T-helper 1 cell treated with Interleukin-12 subunit alpha and Interleukin-12 subunit beta and Interleukin-4 antibody, amounts not matched to agents 30 μg/mL and 1 μg/mL, for 36 hours (primary cell): ENCODE measurements at regions not wholly inside any gene's neighbourhood (a gene's known extent, or its start where the extent isn't known, plus 50 kb on each side); places are given as distances from the start of the nearest gene placed in this dataset.

ENCODE experiments used
- H3K27ac Mint-ChIP-seq: one replicate; pipeline ENCODE4 v1.8.0; 2021; ENCODE audit warnings: mild to moderate bottlenecking, mixed read lengths
- H3K27me3 Mint-ChIP-seq: one replicate; pipeline ENCODE4 v1.8.0; 2021; ENCODE audit warnings: low read depth, mixed read lengths
- H3K36me3 Mint-ChIP-seq: one replicate; pipeline ENCODE4 v1.8.0; 2021; ENCODE audit warnings: low read depth, mixed read lengths
- H3K4me1 Mint-ChIP-seq: one replicate; pipeline ENCODE4 v1.8.0; 2021; ENCODE audit warnings: low read depth, mixed read lengths
- H3K4me3 Mint-ChIP-seq: one replicate; pipeline ENCODE4 v1.8.0; 2021; ENCODE audit warnings: mild to moderate bottlenecking, moderate library complexity, mixed read lengths
- H3K9me3 Mint-ChIP-seq: one replicate; pipeline ENCODE4 v1.8.0; 2021; ENCODE audit warnings: mixed read lengths

DNA sequence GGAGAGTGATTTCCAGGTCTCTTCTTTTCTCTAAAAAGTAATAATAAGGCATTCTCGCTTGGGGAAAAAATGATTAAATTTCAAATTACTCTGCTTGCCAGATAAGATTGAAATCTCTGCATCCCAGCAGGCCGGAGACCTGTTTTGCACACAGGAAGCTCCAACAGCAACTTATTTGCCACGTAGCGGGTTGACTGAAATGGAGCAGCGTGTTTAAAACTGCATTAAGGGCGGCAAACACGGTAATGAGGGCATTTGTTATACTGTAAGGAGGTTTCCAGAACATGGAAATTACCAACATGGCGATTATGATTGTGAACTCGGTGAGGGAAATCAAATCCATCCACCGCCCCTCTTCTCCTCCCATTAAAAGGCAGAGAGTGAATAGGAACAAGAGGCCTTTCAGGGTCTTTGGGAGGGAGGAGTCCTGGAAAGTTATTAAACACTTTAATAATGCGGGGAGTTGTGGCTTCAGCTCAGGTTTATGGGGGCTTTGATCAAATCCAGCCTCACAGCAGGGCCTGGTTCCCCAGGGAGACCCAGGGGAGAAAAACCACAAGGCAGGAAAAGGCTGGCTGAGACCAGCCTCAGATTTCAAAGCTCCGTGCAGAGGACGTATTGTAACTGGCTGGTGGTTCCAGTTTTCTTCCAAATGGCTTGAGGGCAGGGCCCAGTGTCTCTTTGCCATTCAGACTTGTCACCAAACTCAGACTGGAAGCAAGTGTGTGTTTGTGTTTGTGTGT, 242.3 kb downstream of the TLE3 start:
- peaks cover 5% of the 10 kb centered on the region for H3K4me1 Mint-ChIP-seq
- H3K27ac Mint-ChIP-seq: no peak overlapping the region
- peaks cover 8% of the 10 kb centered on the region for H3K9me3 Mint-ChIP-seq
- H3K27me3 Mint-ChIP-seq: peaks cover 5% of the 10 kb centered on the region
- H3K36me3 Mint-ChIP-seq: peaks cover 3% of the 10 kb centered on the region
- H3K4me3 Mint-ChIP-seq: no peak overlapping the region

DNA sequence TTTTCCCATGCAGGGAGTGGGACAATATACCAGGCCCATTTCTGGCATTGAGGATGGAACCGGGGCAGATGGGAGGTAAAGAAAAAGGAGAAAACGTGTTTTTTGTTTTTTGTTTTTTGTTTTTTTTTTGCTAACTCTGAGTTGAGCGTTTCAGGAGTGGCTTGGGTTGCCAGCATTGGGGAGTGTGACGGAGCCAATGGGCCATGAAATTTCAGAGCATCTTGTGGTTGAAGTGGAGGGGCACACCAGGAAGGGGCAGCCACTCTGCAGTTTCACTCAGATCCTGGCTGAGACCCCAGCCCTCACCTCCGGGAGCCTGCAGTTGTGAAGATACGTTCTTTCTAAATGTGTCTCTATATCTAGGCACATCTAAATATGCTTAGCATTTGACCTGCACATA, 240.5 kb downstream of the TLE3 start:
- Mint-ChIP-seq H3K4me1 (peaks cover 5% of the 10 kb centered on the region), H3K27ac (no peak overlapping the region), H3K27me3 (peaks cover 5% of the 10 kb centered on the region), H3K36me3 (peaks cover 3% of the 10 kb centered on the region), H3K9me3 (peaks cover 8% of the 10 kb centered on the region), H3K4me3 (no peak overlapping the region)

DNA sequence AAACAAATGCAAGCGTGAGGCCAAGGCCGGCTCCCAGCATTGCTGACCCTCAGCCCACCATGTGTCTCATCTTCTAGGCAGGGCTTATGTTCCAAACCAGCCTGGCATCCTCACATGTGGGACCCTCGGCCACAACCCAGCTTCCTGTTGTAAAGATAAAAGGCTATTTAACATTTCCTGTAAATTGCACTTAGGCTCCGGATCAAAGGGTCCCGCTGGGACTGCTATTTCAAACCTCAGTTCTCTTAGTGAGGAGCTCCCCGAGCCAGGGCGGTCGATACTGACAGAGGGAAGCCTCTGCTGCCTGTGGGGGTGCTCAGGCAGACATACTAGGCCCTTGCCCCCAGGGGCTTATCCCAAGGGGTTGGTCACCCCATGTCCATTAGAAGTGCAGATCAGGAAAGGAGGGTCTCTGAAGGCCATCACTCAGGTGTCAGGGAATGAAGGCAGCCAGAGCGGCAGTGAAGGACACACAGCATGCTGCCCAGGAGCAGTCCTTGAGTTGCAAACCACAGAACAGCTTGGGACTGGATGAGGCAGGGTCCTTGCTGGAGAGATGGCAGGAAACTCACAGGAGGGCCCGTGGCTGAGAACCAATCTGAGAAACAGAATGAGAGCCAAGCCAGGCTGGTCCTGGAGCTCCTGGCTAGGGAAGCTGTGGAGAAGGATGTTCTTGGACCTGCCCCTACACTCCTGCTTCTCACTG, 239.9 kb downstream of the TLE3 start:
- Mint-ChIP-seq H3K27ac (no peak overlapping the region), H3K9me3 (peaks cover 4% of the 10 kb centered on the region), H3K27me3 (peaks cover 4% of the 10 kb centered on the region), H3K36me3 (no peaks in the 10 kb centered on the region), H3K4me3 (no peak overlapping the region), H3K4me1 (peaks cover 5% of the 10 kb centered on the region)

DNA sequence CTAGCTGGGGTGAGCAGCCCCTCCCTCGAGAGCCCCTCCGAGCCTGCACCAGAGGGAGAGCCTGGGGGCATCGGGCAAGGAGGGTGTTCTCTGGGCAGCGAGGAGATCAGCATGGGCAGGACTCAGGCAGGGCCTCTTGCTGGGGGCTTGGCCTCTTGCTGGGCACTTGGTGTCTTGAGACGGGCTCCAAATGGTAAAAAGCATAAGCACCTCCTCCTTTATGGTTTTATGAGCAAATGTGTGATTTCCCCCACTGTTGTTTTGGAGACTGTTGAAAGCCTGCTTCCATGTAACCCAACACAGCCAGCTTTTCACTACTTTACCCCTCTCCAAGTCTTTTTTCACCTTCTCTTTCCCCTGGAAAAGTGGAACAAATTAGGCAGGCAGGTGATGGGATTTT, 239.3 kb downstream of the TLE3 start:
- Mint-ChIP-seq H3K27me3 (peaks cover 4% of the 10 kb centered on the region), H3K4me1 (peaks cover 5% of the 10 kb centered on the region), H3K9me3 (no peaks in the 10 kb centered on the region), H3K27ac (no peak overlapping the region), H3K36me3 (no peaks in the 10 kb centered on the region), H3K4me3 (no peak overlapping the region)

DNA sequence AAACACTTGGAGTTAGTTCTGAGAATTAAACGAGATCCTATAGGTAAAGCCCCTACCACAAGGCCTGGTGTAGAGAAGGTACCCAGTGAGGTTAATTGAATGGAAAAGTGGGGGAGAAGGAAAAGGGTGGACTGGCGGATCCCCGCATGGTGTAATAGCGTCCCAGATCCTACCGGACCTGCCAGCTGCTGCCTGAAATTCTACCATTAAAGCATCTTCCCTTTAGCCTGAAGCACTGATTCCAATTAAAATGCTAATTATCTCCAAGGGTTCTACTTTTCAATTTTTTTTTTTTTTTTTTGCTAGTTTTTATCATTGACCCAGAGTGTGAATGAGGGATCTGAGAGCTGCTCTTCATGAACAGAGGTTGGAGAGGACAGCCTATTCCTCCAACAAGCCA, 237.9 kb downstream of the TLE3 start:
- Mint-ChIP-seq H3K4me3 (no peak overlapping the region), H3K9me3 (no peaks in the 10 kb centered on the region), H3K36me3 (no peaks in the 10 kb centered on the region), H3K4me1 (peaks cover 5% of the 10 kb centered on the region), H3K27ac (no peak overlapping the region), H3K27me3 (peaks cover 4% of the 10 kb centered on the region)

DNA sequence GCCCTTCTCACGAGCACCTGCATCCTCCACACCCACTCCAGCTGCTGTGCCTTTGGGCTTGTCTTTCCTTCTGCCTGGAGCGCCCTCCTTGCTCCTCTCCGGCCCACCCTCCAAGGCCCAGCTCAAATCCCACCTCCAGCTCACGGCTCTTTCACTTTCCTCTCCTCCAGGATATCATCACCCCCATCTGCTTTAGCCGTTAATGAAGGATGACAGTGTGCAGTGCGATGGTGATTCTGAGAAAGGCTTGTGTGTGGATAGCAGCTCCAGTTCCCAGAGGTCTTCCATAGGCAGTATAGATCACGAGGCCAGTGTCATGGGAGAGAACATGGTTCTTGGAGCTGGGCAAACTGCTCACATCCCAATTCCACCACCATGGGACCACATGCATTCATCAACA, 237.4 kb downstream of the TLE3 start:
- no peak overlapping the region for H3K27ac Mint-ChIP-seq
- H3K36me3 Mint-ChIP-seq: no peaks in the 10 kb centered on the region
- peaks cover 5% of the 10 kb centered on the region for H3K4me1 Mint-ChIP-seq
- H3K27me3 Mint-ChIP-seq: peaks cover 4% of the 10 kb centered on the region
- H3K4me3 Mint-ChIP-seq: no peak overlapping the region
- no peaks in the 10 kb centered on the region for H3K9me3 Mint-ChIP-seq

DNA sequence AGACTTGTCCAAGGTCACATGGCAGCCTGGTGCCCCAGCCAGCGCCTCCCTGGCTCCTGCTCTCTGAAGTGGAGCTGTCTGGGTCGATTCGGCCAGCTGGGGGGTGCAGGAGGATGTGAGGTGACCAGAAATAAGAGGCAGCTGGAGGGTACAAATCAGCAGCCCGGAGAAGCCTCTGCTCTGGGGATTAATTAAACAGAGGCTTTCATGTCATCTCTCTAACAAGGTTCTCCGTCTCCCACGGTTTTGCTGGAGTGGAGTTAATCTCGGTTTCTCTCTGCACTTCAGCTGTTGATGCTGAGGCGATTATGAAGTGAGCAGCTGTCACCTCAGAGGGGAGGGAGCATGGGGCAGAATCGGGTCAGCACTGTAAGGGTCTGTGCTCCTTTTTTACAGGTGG, 236.8 kb downstream of the TLE3 start:
- H3K4me3 Mint-ChIP-seq: no peak overlapping the region
- no peaks in the 10 kb centered on the region for H3K9me3 Mint-ChIP-seq
- no peak overlapping the region for H3K27ac Mint-ChIP-seq
- H3K36me3 Mint-ChIP-seq: no peaks in the 10 kb centered on the region
- H3K27me3 Mint-ChIP-seq: peaks cover 4% of the 10 kb centered on the region
- H3K4me1 Mint-ChIP-seq: peaks cover 5% of the 10 kb centered on the region

DNA sequence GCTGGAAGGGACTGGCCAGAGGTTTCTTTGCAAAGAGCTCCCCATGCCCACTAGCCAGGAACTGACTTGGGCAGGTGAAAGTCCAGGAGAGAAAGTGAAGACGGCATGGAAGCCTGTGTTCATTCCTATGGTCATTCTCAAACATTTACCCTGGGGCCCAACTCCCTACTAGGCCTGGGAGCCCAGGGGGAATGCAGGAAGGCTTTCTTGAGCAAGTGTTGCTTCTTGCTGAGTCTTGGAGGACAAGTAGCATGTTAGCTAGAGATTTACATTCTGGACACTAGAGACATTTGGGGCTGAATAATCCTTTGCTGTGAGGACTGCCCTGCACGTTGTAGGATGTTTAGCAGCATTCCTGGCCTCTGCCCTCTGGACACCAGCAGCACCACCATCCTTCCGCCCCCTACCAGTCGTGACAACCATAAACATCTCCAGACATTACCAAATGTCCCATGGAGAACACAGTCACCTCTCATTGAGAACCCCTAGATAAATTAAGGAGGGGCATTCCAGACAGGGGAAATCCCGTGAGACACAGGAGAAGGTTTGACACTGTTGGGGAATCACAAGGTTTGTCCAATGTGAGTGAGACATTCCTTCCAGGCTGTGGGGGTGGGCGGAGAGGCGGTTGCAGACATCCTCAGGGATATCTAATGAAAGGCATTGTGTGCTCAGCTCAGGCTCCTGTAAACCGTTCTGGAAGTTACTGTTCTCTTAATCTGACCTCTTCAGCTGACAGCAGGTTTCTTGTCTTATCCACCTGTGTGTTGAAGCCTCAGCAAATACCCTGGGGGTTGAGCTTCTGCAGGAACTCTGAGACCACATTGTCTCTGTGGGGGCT, 236.2 kb downstream of the TLE3 start:
- Mint-ChIP-seq H3K27me3 (peaks cover 4% of the 10 kb centered on the region), H3K27ac (no peak overlapping the region)

DNA sequence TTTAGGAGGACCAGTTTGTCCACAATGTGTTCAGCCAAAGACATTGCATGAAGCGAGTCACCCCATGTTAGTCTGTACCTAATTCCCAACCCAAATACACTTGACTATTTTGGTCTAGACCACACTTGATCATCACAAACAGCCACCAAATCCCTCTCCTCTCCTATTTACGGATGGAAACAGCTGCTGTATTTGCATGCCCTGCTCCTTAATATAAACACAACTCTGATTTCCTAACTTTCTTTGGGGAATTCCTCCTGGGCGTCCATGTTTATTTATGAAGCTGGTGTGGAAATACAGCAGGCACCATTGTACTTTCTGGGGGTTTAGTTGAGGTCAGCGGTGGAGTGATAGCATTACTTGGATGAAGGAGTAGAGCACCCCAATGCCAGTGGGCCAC, 235.2 kb downstream of the TLE3 start:
- H3K9me3 Mint-ChIP-seq: no peaks in the 10 kb centered on the region
- peaks cover 4% of the 10 kb centered on the region for H3K27me3 Mint-ChIP-seq
- H3K4me3 Mint-ChIP-seq: no peak overlapping the region
- H3K27ac Mint-ChIP-seq: no peak overlapping the region
- no peaks in the 10 kb centered on the region for H3K36me3 Mint-ChIP-seq
- peaks cover 5% of the 10 kb centered on the region for H3K4me1 Mint-ChIP-seq

More for the DNA sequence above, 236.2 kb downstream of the TLE3 start:
- Mint-ChIP-seq H3K9me3 (no peaks in the 10 kb centered on the region), H3K4me1 (peaks cover 5% of the 10 kb centered on the region), H3K4me3 (no peak overlapping the region), H3K36me3 (no peaks in the 10 kb centered on the region)

DNA sequence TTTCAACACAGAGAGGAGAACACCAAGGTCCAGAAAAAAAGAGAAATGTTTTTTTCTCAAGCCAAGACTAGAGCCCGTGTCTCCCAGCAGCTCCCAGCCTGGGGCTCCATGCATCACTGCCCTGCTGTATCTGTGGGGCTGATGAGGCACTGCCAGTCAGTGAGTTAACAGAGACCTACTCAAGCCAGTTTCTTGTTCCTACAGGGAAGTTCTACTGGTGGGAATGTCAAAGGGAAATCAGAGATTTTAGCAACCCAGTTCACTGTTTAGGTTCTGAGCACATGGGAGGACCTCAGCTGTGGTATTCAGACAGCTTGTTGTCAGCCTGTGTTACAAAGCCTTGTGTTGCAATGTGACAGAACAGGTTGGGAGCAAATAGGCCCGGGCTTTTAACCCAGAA, 234.3 kb downstream of the TLE3 start:
- Mint-ChIP-seq H3K27ac (no peak overlapping the region), H3K9me3 (no peaks in the 10 kb centered on the region), H3K4me3 (no peak overlapping the region), H3K36me3 (no peaks in the 10 kb centered on the region), H3K27me3 (peaks cover 4% of the 10 kb centered on the region), H3K4me1 (no peaks in the 10 kb centered on the region)

DNA sequence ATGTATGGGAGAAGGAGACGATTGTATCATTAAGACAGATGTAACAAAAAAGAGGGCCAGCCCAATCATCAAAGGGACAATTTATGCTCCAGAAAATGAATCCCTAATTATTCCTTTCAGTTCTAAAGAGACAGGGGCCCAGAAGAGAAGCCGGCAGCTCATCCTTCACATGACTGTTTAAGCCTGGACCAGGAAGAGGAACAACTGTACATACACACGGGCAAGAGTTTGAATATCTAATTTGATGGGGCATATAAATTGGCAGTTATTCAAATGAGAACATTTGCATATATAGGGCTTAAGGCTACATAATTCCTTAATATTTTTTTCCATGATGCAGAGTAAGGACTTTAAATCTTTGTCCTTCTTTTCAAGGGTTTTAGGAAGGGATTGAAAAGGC, 232.3 kb downstream of the TLE3 start:
- Mint-ChIP-seq H3K36me3 (no peaks in the 10 kb centered on the region), H3K27ac (no peak overlapping the region), H3K9me3 (no peaks in the 10 kb centered on the region), H3K4me3 (no peak overlapping the region), H3K27me3 (peaks cover 9% of the 10 kb centered on the region), H3K4me1 (no peaks in the 10 kb centered on the region)

DNA sequence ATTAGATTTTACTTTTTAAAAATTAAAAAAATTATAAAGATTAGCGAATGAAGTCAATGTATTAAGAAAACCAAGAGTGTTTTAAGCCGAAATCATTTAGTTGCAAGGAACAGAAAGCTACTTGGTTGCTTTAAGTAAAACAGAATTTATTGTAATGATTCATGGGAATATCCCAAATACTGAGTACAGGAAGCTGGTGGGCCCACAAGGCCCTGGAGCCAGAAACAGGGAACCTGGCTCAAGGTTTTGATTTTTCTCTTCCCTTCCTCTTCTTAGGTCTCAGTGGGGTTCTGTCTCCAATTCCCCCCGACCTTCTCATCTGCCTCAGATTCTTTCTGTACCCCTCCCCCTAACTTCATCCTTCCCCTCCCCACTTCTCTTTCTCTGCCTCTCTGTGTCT, 229.0 kb downstream of the TLE3 start:
- peaks cover 9% of the 10 kb centered on the region for H3K9me3 Mint-ChIP-seq
- H3K4me3 Mint-ChIP-seq: no peak overlapping the region
- no peak overlapping the region for H3K27ac Mint-ChIP-seq
- peaks cover 15% of the 10 kb centered on the region for H3K27me3 Mint-ChIP-seq
- no peaks in the 10 kb centered on the region for H3K4me1 Mint-ChIP-seq
- H3K36me3 Mint-ChIP-seq: no peaks in the 10 kb centered on the region

DNA sequence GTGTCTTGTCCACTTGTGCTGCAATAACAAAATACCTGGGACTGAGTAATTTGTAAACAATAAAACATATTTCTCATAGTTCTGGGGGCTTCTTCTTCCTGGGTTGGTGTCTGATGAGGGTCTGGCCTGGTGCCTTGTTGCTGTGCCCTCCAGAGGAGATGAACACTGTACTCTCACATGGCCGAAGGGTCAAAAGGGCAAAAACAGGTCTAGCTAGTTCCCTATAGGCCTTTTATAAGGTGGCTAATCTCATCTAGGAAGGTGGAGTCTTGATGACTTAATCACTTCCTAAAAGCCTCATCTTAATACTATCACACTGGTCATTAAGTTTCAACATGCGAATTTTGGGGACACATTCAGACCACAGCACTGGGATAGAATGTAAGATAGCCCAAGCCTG, 228.4 kb downstream of the TLE3 start:
- Mint-ChIP-seq H3K4me1 (no peaks in the 10 kb centered on the region), H3K27me3 (peaks cover 15% of the 10 kb centered on the region), H3K36me3 (no peaks in the 10 kb centered on the region), H3K27ac (no peak overlapping the region), H3K9me3 (peaks cover 14% of the 10 kb centered on the region), H3K4me3 (no peak overlapping the region)

DNA sequence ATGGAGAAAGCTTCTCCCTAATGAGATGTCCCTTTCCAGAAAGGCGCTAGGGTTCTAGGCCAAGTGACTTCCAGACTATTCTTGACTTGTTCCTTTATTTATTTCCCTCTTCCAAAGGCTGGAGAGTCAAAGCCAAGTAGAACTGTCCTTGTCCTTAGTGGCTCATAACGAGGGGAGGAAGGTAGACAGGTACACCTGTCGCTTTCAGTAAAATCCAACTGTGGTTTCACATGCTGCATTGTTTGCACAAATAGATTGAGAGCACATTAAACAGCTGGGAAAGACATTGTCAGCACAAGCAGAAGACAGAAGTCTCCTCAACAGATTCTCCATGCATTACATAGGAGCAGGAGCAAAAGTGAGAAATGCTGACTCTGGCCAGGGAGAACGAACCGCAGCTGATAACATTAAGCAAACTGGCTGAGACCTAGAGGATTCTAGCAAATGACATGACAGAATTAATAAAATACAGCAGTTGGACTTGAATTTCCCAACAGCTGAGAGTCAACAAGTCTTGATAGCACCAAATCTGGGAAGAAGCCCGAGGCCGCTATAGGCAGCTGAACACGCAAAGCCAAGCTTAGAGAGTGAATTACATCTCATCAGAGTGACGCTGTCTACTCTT, 227.7 kb downstream of the TLE3 start:
- Mint-ChIP-seq H3K27me3 (peaks cover 15% of the 10 kb centered on the region), H3K4me3 (no peak overlapping the region), H3K9me3 (peaks cover 15% of the 10 kb centered on the region), H3K4me1 (no peaks in the 10 kb centered on the region), H3K27ac (no peak overlapping the region), H3K36me3 (no peaks in the 10 kb centered on the region)
